Ovary (tissue), 7 donors: ENCODE measurements at regions not wholly inside any gene's neighbourhood (a gene's known extent, or its start where the extent isn't known, plus 50 kb on each side); places are given as distances from the start of the nearest gene placed in this dataset. TPM values are rescaled to one million over a fixed set of nuclear protein-coding genes. Genes with fewer than 3 reads are reported as not detected.

Source experiments
- DNase-seq, 5 donors: peaks; one replicate each; pipeline ENCODE4 v3.0.0-alpha.2; 2019 to 2020
- H3K27ac ChIP-seq, 2 donors: fragments of 200-600 bp; one replicate each; pipeline versions ENCODE4 v1.5.1 to v1.8.0; 2019 to 2022
- H3K27me3 ChIP-seq: fragments of 200-600 bp; one replicate; pipeline ENCODE4 v1.8.0; 2022
- H3K36me3 ChIP-seq: fragments of 200-600 bp; sonication (generic); one replicate; pipeline ENCODE4 v1.5.1; 2019
- H3K4me1 ChIP-seq: one replicate; pipeline ENCODE4 v1.8.1; 2013; ENCODE audit warnings: mild to moderate bottlenecking, moderate library complexity; ENCODE audit not compliant: insufficient read depth
- H3K4me3 ChIP-seq: fragments of 200-600 bp; sonication (generic); one replicate; pipeline ENCODE4 v1.5.1; 2017
- H3K9me3 ChIP-seq, 2 donors: fragments of 200-600 bp in 1 of 2; sonication (generic) in 1 of 2; one replicate each; pipeline versions ENCODE4 v1.5.1 to v1.8.1; 2013 to 2019; ENCODE audit warnings: mild to moderate bottlenecking in 1 of 2, moderate library complexity in 1 of 2
- CTCF ChIP-seq, 3 donors: fragments of 450-650 bp in 2 of 3; fragments of 200-600 bp in 1 of 3; IDR thresholded peaks; one replicate each; pipeline versions ENCODE4 v1.5.1 to v1.8.0; 2016 to 2022; ENCODE audit warnings: antibody characterized with exemption in 3 of 3, mild to moderate bottlenecking in 1 of 3
- EP300 ChIP-seq: sonication (generic); formaldehyde crosslinking; IDR thresholded peaks from one replicate; pipeline ENCODE4 v1.6.1; 2017; ENCODE audit warnings: antibody characterized with exemption
- POLR2A ChIP-seq: fragments of 450-650 bp; IDR thresholded peaks from one replicate; pipeline ENCODE4 v1.6.1; 2017; ENCODE audit warnings: antibody characterized with exemption, mild to moderate bottlenecking, moderate library complexity
- WGBS, 3 donors: extraction: QIAGEN DNeasy Blood & Tissue Kit in 1 of 3; methylation state at CpG; one replicate each; pipeline versions ENCODE4 v1.1.5 to v1.1.7; 2013 to 2017; 5-methylcytosine and 5-hydroxymethylcytosine counted together
- intact Hi-C, 4 donors: fragments of 100-400 bp; cut with DNase I; formaldehyde crosslinking; loops; one replicate each; pipeline versions ENCODE4 v1.11.0 to v1.15.1; 2022 to 2023
- small RNA-seq: library from RNA; depleted of rRNA; stranded (forward); fragments of <200 nt; gene quantifications from one replicate; pipeline ENCODE3, GENCODE V24; 2016
- donor health status: DM: no; HTN: no; CAD: no; lungs with moderate emphysema.
- donor health status: DM: no; HTN: no; CAD: no.
- donor health status: Bipolar disorder and iron deficiency.
- donor health status: DM: no; HTN: no; CAD: no.
- donor health status: DM: yes; HTN: yes; CAD: no.

- Histone ChIP-seq H3K27me3 (no peaks in the 10 kb centered on the region), H3K4me3 (no peak overlapping the region), H3K4me1 (no peaks in the 10 kb centered on the region), H3K9me3 (no peaks in the 10 kb centered on the region), H3K36me3 (no peaks in the 10 kb centered on the region), H3K27ac (no peak overlapping the region)
- WGBS, 3 donors = 65 to 74% (median 71%) methylated on average over 1 of the region's 1 CpG
- TF ChIP-seq CTCF (IDR thresholded peaks at IDR 0.05) (no peak), EP300 (no peak), POLR2A (no peak)
- intact Hi-C loops = no loop called here
- no peak for DNase-seq
Observed at GRCh38 chr12:83186419-83186818, 499.7 kb downstream of the TMTC2 start.

GRCh38 chr12:83185241-83185640, 498.5 kb downstream of the TMTC2 start:
- 0 to 2% (median 0%) methylated on average over 1 of the region's 1 CpG for WGBS, 3 donors
- no peak for DNase-seq
- H3K9me3 ChIP-seq = no peaks in the 10 kb centered on the region

More at GRCh38 chr12:83185241-83185640, 498.5 kb downstream of the TMTC2 start:
- intact Hi-C loops = no loop called here
- Histone ChIP-seq H3K27me3 (no peaks in the 10 kb centered on the region), H3K4me3 (no peak overlapping the region), H3K36me3 (no peaks in the 10 kb centered on the region), H3K27ac (no peak overlapping the region), H3K4me1 (no peaks in the 10 kb centered on the region)
- TF ChIP-seq POLR2A (no peak), CTCF (IDR thresholded peaks at IDR 0.05) (no peak), EP300 (no peak)

Small RNAs in the stretch of these regions (small RNA-seq; reads per million reads assigned to genes)
- not detected for gene RF00334
